AG09319 (cell line): ENCODE measurements at regions not wholly inside any gene's neighbourhood (a gene's known extent, or its start where the extent isn't known, plus 50 kb on each side); places are given as distances from the start of the nearest gene placed in this dataset.

Experiments used
- DNase-seq: peaks from one replicate; pipeline ENCODE4 v3.0.0-alpha.2; 2010; ENCODE audit warnings: low read depth; ENCODE audit errors: extremely low read depth
- CTCF ChIP-seq: IDR thresholded peaks from 2 replicates; pipeline ENCODE4 v1.5.1; 2011; ENCODE audit warnings: low read depth, mild to moderate bottlenecking, inconsistent platforms, low read length, moderate library complexity

- TF ChIP-seq CTCF: no peak
- DNase-seq: no peak
Measured at GRCh38 chr14:26190646-26191045, 407.2 kb downstream of the NOVA1 start.

- no peak for DNase-seq
- no peak for TF ChIP-seq CTCF
Measured at GRCh38 chr14:26187996-26188620, 409.7 kb downstream of the NOVA1 start.

- no peak for DNase-seq
- no peak for TF ChIP-seq CTCF
Measured at GRCh38 chr14:26180221-26180620, 417.6 kb downstream of the NOVA1 start.

GRCh38 chr14:26175658-26176057 is 422.2 kb downstream of the NOVA1 start:
- no peak for TF ChIP-seq CTCF
- no peak for DNase-seq

GRCh38 chr14:26174395-26174794 is 423.4 kb downstream of the NOVA1 start:
- no peak for TF ChIP-seq CTCF
- no peak for DNase-seq

DNA sequence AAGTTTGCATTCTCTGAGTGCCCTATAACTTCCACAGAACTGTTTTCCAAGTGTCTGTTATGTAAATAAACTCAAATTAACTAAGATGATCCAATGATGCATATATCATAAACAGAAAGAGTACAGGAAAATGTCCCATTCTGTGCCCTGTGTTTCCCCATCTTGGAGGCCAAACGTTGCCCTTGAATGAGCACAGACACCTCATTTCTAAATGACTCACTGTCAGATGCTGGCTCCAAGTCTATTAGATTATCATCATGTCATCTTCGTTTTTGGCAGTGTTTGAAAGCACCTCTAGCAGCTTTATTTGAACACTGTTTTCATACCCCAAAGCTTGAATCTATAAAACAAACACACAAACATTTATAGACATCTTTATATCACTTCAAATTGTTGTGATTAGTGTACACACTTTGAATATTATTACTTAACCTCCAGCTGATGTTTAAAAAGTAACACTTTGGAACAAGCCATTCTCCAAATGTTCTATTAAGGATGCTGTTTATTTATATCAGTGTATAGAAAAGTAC is 424.2 kb downstream of the NOVA1 start:
- no peak for TF ChIP-seq CTCF
- DNase-seq: no peak

DNA sequence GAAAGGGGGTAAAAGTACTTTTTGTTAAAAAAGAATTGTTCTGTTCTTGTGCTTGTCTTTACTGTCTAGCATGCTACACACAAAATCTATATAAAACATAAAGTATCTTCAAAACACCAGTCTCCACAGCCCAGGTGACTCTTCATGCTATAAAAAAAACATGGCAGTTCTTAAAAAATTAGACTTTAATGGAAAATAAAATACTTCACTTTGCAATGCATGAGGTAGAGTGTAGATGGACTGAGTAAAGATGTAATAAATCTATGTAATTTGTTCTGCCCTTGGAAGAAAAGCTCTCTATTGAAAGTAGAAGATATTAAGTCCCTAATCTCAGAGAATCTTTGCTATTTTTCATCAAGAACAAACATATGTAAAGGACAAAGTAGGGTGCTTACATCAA is 425.4 kb downstream of the NOVA1 start:
- no peak for TF ChIP-seq CTCF
- no peak for DNase-seq
